K562 (cell line): ENCODE measurements at regions not wholly inside any gene's neighbourhood (a gene's known extent, or its start where the extent isn't known, plus 50 kb on each side); places are given as distances from the start of the nearest gene placed in this dataset.

ENCODE experiments used
- ATAC-seq: fragments of 200-7000 bp; cut with Tn5 transposase; 3 replicates; pipeline ENCODE4 v1.9.1; 2020; ENCODE audit warnings: moderate library complexity
- BruUV-seq: library from RNA; stranded (reverse); fragments of 400-500 nt; replicated peaks from 2 replicates; lab custom pipeline; 2021; lab: Mats Ljungman, UMichigan
- CTCF ChIA-PET: fragments of 300-600 bp; formaldehyde crosslinking; extraction: SDS; loops from one replicate; lab custom pipeline; 2021; ENCODE audit warnings: low intra/inter-chr PET ratio; lab: Yijun Ruan, JAX
- POLR2A ChIA-PET: fragments of 300-600, 350-650 bp; sonication (Branson Sonifier 250); formaldehyde crosslinking; extraction: SDS; loops from one replicate; lab custom pipeline; 2021; ENCODE audit warnings: antibody characterized with exemption, inconsistent platforms; lab: Yijun Ruan, JAX
- DNase-seq, 4 experiments: peaks; one replicate each; pipeline versions ENCODE4 v3.0.0 to v3.0.0-alpha.2; 2011 to 2018; ENCODE audit warnings: low spot score in 3 of 4, mixed read lengths in 3 of 4; ENCODE audit errors: extremely low read depth in 1 of 4
- FAIRE-seq: peaks from 2 replicates; lab custom pipeline; 2011; peaks lifted over from hg19 to GRCh38; lab: Jason Lieb, UNC
- H2AFZ ChIP-seq: 2 replicates; pipeline ENCODE4 v1.6.0; 2011; ENCODE audit warnings: low read depth, low read length, control low read depth, inconsistent platforms
- H3K27ac ChIP-seq: fragments of 200-600 bp; 3 replicates; pipeline ENCODE4 v1.8.0; 2011; ENCODE audit warnings: low read depth, mild to moderate bottlenecking, control low read depth, inconsistent platforms, low read length, moderate library complexity, mixed read lengths; ENCODE audit errors: extremely low read depth
- H3K27me3 ChIP-seq, 2 experiments: fragments of 300-600 bp in 1 of 2; 2 replicates in 1 of 2; 3 replicates in 1 of 2; pipeline versions ENCODE4 v1.6.0 to v1.8.0; 2011; ENCODE audit warnings: inconsistent platforms in 2 of 2, low read length in 2 of 2, mild to moderate bottlenecking in 1 of 2, mixed read lengths in 1 of 2, moderate library complexity in 1 of 2; ENCODE audit not compliant: control insufficient read depth in 2 of 2, insufficient read depth in 2 of 2
- H3K36me3 ChIP-seq: fragments of 300-600 bp; 3 replicates; pipeline ENCODE4 v1.8.0; 2011; ENCODE audit warnings: mild to moderate bottlenecking, low read length, inconsistent platforms; ENCODE audit not compliant: control insufficient read depth, insufficient read depth
- H3K4me1 ChIP-seq, 2 experiments: fragments of 200-600 bp in 1 of 2; replicated peaks in 1 of 2; 2 replicates in 1 of 2; 3 replicates in 1 of 2; pipeline versions ENCODE4 v1.5.1 to v1.8.0; 2011; ENCODE audit warnings: inconsistent platforms in 2 of 2, low read length in 2 of 2, mild to moderate bottlenecking in 1 of 2, mixed read lengths in 1 of 2, moderate library complexity in 1 of 2; ENCODE audit not compliant: control insufficient read depth in 2 of 2, insufficient read depth in 2 of 2
- H3K4me2 ChIP-seq: 2 replicates; pipeline ENCODE4 v1.6.1; 2011; ENCODE audit warnings: low read length, control low read depth, inconsistent platforms, mixed read lengths; ENCODE audit not compliant: insufficient read depth
- H3K4me3 ChIP-seq: fragments of 200-600 bp; sonication (generic), shearing (Covaris generic); 2 replicates; pipeline ENCODE4 v1.5.1; 2016; ENCODE audit warnings: control low read depth, inconsistent platforms
- H3K79me2 ChIP-seq: fragments of 200-600 bp; 3 replicates; pipeline ENCODE4 v1.8.0; 2011; ENCODE audit warnings: low read length, inconsistent platforms; ENCODE audit not compliant: control insufficient read depth, insufficient read depth
- H3K9ac ChIP-seq, 2 experiments: 2 replicates each; pipeline versions ENCODE4 v1.6.0 to v1.6.1; 2011; ENCODE audit warnings: low read depth in 2 of 2, low read length in 2 of 2, control low read depth in 1 of 2, inconsistent platforms in 1 of 2, mild to moderate bottlenecking in 1 of 2, mixed read lengths in 1 of 2; ENCODE audit not compliant: insufficient read depth in 1 of 2
- H3K9me1 ChIP-seq: one replicate; pipeline ENCODE4 v1.6.0; 2011; ENCODE audit warnings: inconsistent platforms, mild to moderate bottlenecking, low read length, moderate library complexity; ENCODE audit not compliant: control insufficient read depth, insufficient read depth
- H3K9me3 ChIP-seq: replicated peaks from 2 replicates; pipeline ENCODE4 v1.5.1; 2011; ENCODE audit warnings: low read depth, low read length, inconsistent platforms; ENCODE audit not compliant: control insufficient read depth, insufficient read depth
- H4K20me1 ChIP-seq: replicated peaks from 2 replicates; pipeline ENCODE4 v1.6.1; 2011; ENCODE audit warnings: low read length, inconsistent platforms, mixed read lengths; ENCODE audit not compliant: control insufficient read depth, insufficient read depth
- ARHGAP35 ChIP-seq: fragments of 450-650 bp; IDR thresholded peaks from 2 replicates; pipeline ENCODE4 v1.6.1; 2018; ENCODE audit not compliant: partially characterized antibody
- ATF1 ChIP-seq, 2 experiments: fragments of 450-650 bp in 1 of 2; IDR thresholded peaks; 2 replicates each; pipeline ENCODE4 v1.6.1; 2016; ENCODE audit warnings: missing compliant biosample characterization in 1 of 2, missing genetic modification characterization in 1 of 2
- BCL6 ChIP-seq: fragments of 250-450 bp; sonication (Bioruptor Pico); IDR thresholded peaks from 2 replicates; pipeline ENCODE4 v1.4.0; 2020
- BRCA1 ChIP-seq, 2 experiments: fragments of 450-650 bp in 1 of 2; sonication (generic) in 1 of 2; formaldehyde crosslinking in 1 of 2; IDR thresholded peaks; 2 replicates each; pipeline versions ENCODE4 v1.5.0 to v1.6.1; 2017 to 2020; ENCODE audit warnings: mild to moderate bottlenecking in 1 of 2, missing genetic modification reagents in 1 of 2
- CREB1 ChIP-seq, 2 experiments: sonication (generic) in 1 of 2; formaldehyde crosslinking in 1 of 2; IDR thresholded peaks; 2 replicates each; pipeline versions ENCODE4 v1.6.1 to v1.8.0; 2012 to 2022; ENCODE audit warnings: inconsistent platforms in 1 of 2, mild to moderate bottlenecking in 1 of 2, missing genetic modification reagents in 1 of 2, moderate library complexity in 1 of 2
- FOXM1 ChIP-seq, 2 experiments: fragments of 450-650 bp in 1 of 2; sonication (generic) in 1 of 2; formaldehyde crosslinking in 1 of 2; IDR thresholded peaks; 2 replicates each; pipeline versions ENCODE4 v1.6.1 to v1.9.0; 2017 to 2022; ENCODE audit warnings: low read depth in 2 of 2, mild to moderate bottlenecking in 2 of 2, missing genetic modification reagents in 1 of 2, moderate library complexity in 1 of 2
- GABPB2 ChIP-seq: fragments of 250-450 bp; sonication (Bioruptor Pico); conservative IDR thresholded peaks from 2 replicates; pipeline ENCODE4 v1.5.1; 2021; ENCODE audit warnings: mild to moderate bottlenecking
- KAT2B ChIP-seq: IDR thresholded peaks from one replicate; pipeline ENCODE4 v1.6.1; 2012; ENCODE audit warnings: low read depth, mild to moderate bottlenecking, control low read depth, inconsistent platforms, low read length, moderate library complexity
- NR1H2 ChIP-seq: sonication (generic); formaldehyde crosslinking; IDR thresholded peaks from 2 replicates; pipeline ENCODE4 v1.4.0; 2020; ENCODE audit warnings: mild to moderate bottlenecking, missing genetic modification reagents
- PCBP2 ChIP-seq: fragments of 200-400 bp; formaldehyde crosslinking; IDR thresholded peaks from 2 replicates; pipeline ENCODE4 v1.6.1; 2018; ENCODE audit warnings: low read length, low read depth, mild to moderate bottlenecking, moderate library complexity; ENCODE audit not compliant: poor library complexity, severe bottlenecking
- PYGO2 ChIP-seq: fragments of 450-650 bp; IDR thresholded peaks from 2 replicates; pipeline ENCODE4 v1.6.1; 2016; ENCODE audit warnings: mild to moderate bottlenecking, missing genetic modification characterization, moderate library complexity, missing compliant biosample characterization
- TAF7 ChIP-seq: fragments of 450-650 bp; IDR thresholded peaks from 2 replicates; pipeline ENCODE4 v1.6.1; 2016; ENCODE audit warnings: missing genetic modification characterization, missing compliant biosample characterization
- YY1 ChIP-seq, 3 experiments: IDR thresholded peaks; 2 replicates each; pipeline ENCODE4 v1.6.1; 2011; ENCODE audit warnings: low read length in 2 of 3, mild to moderate bottlenecking in 2 of 3, moderate library complexity in 2 of 3, borderline replicate concordance in 1 of 3, control low read depth in 1 of 3, low read depth in 1 of 3; ENCODE audit not compliant: insufficient read depth in 3 of 3, insufficient replicate concordance in 2 of 3, control insufficient read depth in 1 of 3, insufficient read length in 1 of 3; ENCODE audit errors: extremely low read depth in 1 of 3
- ZBTB5 ChIP-seq: fragments of 450-650 bp; IDR thresholded peaks from 2 replicates; pipeline ENCODE4 v1.6.1; 2017; ENCODE audit warnings: antibody characterized with exemption
- ZNF12 ChIP-seq: sonication (generic); formaldehyde crosslinking; IDR thresholded peaks from 2 replicates; pipeline ENCODE4 v1.4.0; 2020; ENCODE audit warnings: mild to moderate bottlenecking, missing genetic modification reagents
- ZNF134 ChIP-seq: fragments of 250-450 bp; sonication (Bioruptor Pico); conservative IDR thresholded peaks from 2 replicates; pipeline ENCODE4 v1.4.0; 2020
- in situ Hi-C: fragments of 300-500 bp; cut with MboI; formaldehyde crosslinking; loops from 4 replicates; pipeline ENCODE4 v1.15.0; 2018; ENCODE audit warnings: inconsistent platforms, mixed read lengths
- intact Hi-C: fragments of 100-400 bp; cut with micrococcal nuclease; formaldehyde crosslinking; loops from 2 replicates; pipeline ENCODE4 v1.14.2; 2022
- TF ChIP-seq, protein P1 (sequence below), 2 experiments: IDR thresholded peaks; 2 replicates each; pipeline ENCODE4 v1.6.1; 2012; ENCODE audit warnings: improper control_type of control experiment in 2 of 2, low read depth in 2 of 2, low read length in 2 of 2, borderline replicate concordance in 1 of 2

GRCh38 chr12:90322006-90322405 is 613.4 kb upstream of the ATP2B1 start:
- Histone ChIP-seq H3K9me1 (no peaks in the 10 kb centered on the region), H4K20me1 (no peaks in the 10 kb centered on the region), H3K36me3 (no peaks in the 10 kb centered on the region), H3K4me2 (no peak overlapping the region), H3K4me3 (no peak overlapping the region), H3K9me3 (no peaks in the 10 kb centered on the region), H3K9ac (no peak overlapping the region), H3K4me1 (no peaks in the 10 kb centered on the region), H3K27me3 (no peaks in the 10 kb centered on the region), H2AFZ (no peak overlapping the region), H3K27ac (no peak overlapping the region), H3K79me2 (no peaks in the 10 kb centered on the region)
- FAIRE-seq (no peak), ATAC-seq (no peak), DNase-seq (no peak)
- CTCF ChIA-PET, result no interaction called here
- POLR2A ChIA-PET, result no interaction called here
- in situ Hi-C loops (no loop called here), intact Hi-C loops (no loop called here)
- no peak for TF ChIP-seq BRCA1 (IDR thresholded peaks at IDR 0.05)
- TF ChIP-seq BRCA1 (CRISPR knock-in tag; IDR thresholded peaks at IDR 0.05), result no peak
- TF ChIP-seq ZNF12, result no peak
- TF ChIP-seq GABPB2 (CRISPR knock-in tag), result no peak
- no peak for TF ChIP-seq ARHGAP35
- no peak for TF ChIP-seq FOXM1 (IDR thresholded peaks at IDR 0.05; ENCODE audit: low read depth)
- TF ChIP-seq FOXM1 (CRISPR knock-in tag; IDR thresholded peaks at IDR 0.05; ENCODE audit: low read depth), result no peak
- TF ChIP-seq PYGO2 (tag), result no peak
- TF ChIP-seq ATF1 (CRISPR knock-in tag; IDR thresholded peaks at IDR 0.05), result no peak
- TF ChIP-seq ATF1 (tag; IDR thresholded peaks at IDR 0.05), result no peak
- no peak for TF ChIP-seq NR1H2 (CRISPR knock-in tag)
- TF ChIP-seq ZBTB5, result no peak
- no peak for TF ChIP-seq BCL6 (CRISPR knock-in tag)
- TF ChIP-seq, protein P1, sequence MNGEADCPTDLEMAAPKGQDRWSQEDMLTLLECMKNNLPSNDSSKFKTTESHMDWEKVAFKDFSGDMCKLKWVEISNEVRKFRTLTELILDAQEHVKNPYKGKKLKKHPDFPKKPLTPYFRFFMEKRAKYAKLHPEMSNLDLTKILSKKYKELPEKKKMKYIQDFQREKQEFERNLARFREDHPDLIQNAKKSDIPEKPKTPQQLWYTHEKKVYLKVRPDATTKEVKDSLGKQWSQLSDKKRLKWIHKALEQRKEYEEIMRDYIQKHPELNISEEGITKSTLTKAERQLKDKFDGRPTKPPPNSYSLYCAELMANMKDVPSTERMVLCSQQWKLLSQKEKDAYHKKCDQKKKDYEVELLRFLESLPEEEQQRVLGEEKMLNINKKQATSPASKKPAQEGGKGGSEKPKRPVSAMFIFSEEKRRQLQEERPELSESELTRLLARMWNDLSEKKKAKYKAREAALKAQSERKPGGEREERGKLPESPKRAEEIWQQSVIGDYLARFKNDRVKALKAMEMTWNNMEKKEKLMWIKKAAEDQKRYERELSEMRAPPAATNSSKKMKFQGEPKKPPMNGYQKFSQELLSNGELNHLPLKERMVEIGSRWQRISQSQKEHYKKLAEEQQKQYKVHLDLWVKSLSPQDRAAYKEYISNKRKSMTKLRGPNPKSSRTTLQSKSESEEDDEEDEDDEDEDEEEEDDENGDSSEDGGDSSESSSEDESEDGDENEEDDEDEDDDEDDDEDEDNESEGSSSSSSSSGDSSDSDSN (IDR thresholded peaks at IDR 0.05; ENCODE audit: borderline replicate concordance in 1 of 2, low read depth in 2 of 2, low read length in 2 of 2), result no peak
- TF ChIP-seq YY1 (IDR thresholded peaks at IDR 0.05; ENCODE audit: borderline replicate concordance in 1 of 3, control insufficient read depth in 1 of 3, extremely low read depth in 1 of 3, insufficient read depth in 3 of 3, insufficient read length in 1 of 3, insufficient replicate concordance in 2 of 3, low read depth in 1 of 3, low read length in 2 of 3), result no peak
- TF ChIP-seq ZNF134 (CRISPR knock-in tag), result no peak
- no peak for TF ChIP-seq KAT2B
- no peak for TF ChIP-seq CREB1 (IDR thresholded peaks at IDR 0.05)
- TF ChIP-seq CREB1 (CRISPR knock-in tag; IDR thresholded peaks at IDR 0.05), result no peak
- no peak for TF ChIP-seq TAF7
- TF ChIP-seq PCBP2, result no peak
- no TSS peak for BruUV-seq
